SK-N-SH (cell line): ENCODE measurements at regions not wholly inside any gene's neighbourhood (a gene's known extent, or its start where the extent isn't known, plus 50 kb on each side); places are given as distances from the start of the nearest gene placed in this dataset.

Experiments used
- CTCF ChIA-PET: fragments of 300-600, 350-600 bp; formaldehyde crosslinking; extraction: SDS; loops from one replicate; lab custom pipeline; 2021; lab: Yijun Ruan, JAX
- POLR2A ChIA-PET: fragments of 350-600 bp; sonication (Branson Sonifier 250); formaldehyde crosslinking; extraction: SDS; loops from one replicate; lab custom pipeline; 2020; ENCODE audit warnings: antibody characterized with exemption, inconsistent platforms; lab: Yijun Ruan, JAX
- DNase-seq: peaks from one replicate; pipeline ENCODE4 v3.0.0; 2012
- H2AFZ ChIP-seq: fragments of 200-600 bp; sonication (generic); 2 replicates; pipeline ENCODE4 v1.8.1; 2016; ENCODE audit warnings: antibody characterized with exemption, mild to moderate bottlenecking, low read depth
- H3F3A ChIP-seq: fragments of 200-600 bp; sonication (generic); replicated peaks from 2 replicates; pipeline ENCODE3; 2016; ENCODE audit warnings: antibody characterized with exemption, mild to moderate bottlenecking; ENCODE audit not compliant: insufficient read depth
- H3K27ac ChIP-seq, 2 experiments: fragments of 200-500 bp in 1 of 2; fragments of 200-600 bp in 1 of 2; sonication (Bioruptor generic) in 1 of 2; sonication (generic), shearing (Covaris generic) in 1 of 2; 2 replicates each; pipeline versions ENCODE4 v1.5.1 to v1.6.1; 2014 to 2016; ENCODE audit warnings: low read depth in 2 of 2, inconsistent platforms in 1 of 2, low read length in 1 of 2, mild to moderate bottlenecking in 1 of 2, mixed read lengths in 1 of 2
- H3K27me3 ChIP-seq: fragments of 200-600 bp; sonication (generic), shearing (Covaris generic); 2 replicates; pipeline ENCODE4 v1.6.1; 2016; ENCODE audit warnings: mixed run types; ENCODE audit not compliant: insufficient read depth
- H3K36me3 ChIP-seq, 2 experiments: fragments of 200-500 bp in 1 of 2; fragments of 200-600 bp in 1 of 2; sonication (Bioruptor generic) in 1 of 2; sonication (generic) in 1 of 2; replicated peaks in 1 of 2; 2 replicates each; pipeline versions ENCODE3 to v1.5.1; 2014 to 2016; ENCODE audit warnings: low read length in 1 of 2, mild to moderate bottlenecking in 1 of 2; ENCODE audit not compliant: insufficient read depth in 2 of 2, control insufficient read depth in 1 of 2
- H3K4me1 ChIP-seq, 2 experiments: fragments of 200-500 bp in 1 of 2; fragments of 200-600 bp in 1 of 2; sonication (Bioruptor generic) in 1 of 2; sonication (generic), shearing (Covaris generic) in 1 of 2; 2 replicates each; pipeline versions ENCODE4 v1.5.1 to v1.6.1; 2014 to 2016; ENCODE audit warnings: low read depth in 1 of 2, low read length in 1 of 2, mixed run types in 1 of 2; ENCODE audit not compliant: insufficient read depth in 2 of 2, control insufficient read depth in 1 of 2
- H3K4me2 ChIP-seq: fragments of 200-600 bp; sonication (generic), shearing (Covaris generic); 2 replicates; pipeline ENCODE4 v1.6.1; 2017; ENCODE audit warnings: mixed run types
- H3K4me3 ChIP-seq, 2 experiments: fragments of 200-500 bp in 1 of 2; fragments of 200-600 bp in 1 of 2; sonication (Bioruptor generic) in 1 of 2; sonication (generic), shearing (Covaris generic) in 1 of 2; 2 replicates each; pipeline versions ENCODE4 v1.5.1 to v1.8.1; 2014 to 2016; ENCODE audit warnings: low read depth in 2 of 2, inconsistent platforms in 1 of 2, low read length in 1 of 2, mild to moderate bottlenecking in 1 of 2, mixed read lengths in 1 of 2, moderate library complexity in 1 of 2
- H3K79me2 ChIP-seq: fragments of 200-600 bp; sonication (generic); 2 replicates; pipeline ENCODE4 v1.8.1; 2017; ENCODE audit warnings: mild to moderate bottlenecking; ENCODE audit not compliant: insufficient read depth
- H3K9ac ChIP-seq: fragments of 200-600 bp; sonication (generic); 2 replicates; pipeline ENCODE4 v1.6.1; 2017; ENCODE audit warnings: mixed run types
- H3K9me2 ChIP-seq: fragments of 200-600 bp; sonication (generic); 2 replicates; pipeline ENCODE4 v1.6.1; 2017; ENCODE audit warnings: mixed run types
- H3K9me3 ChIP-seq: fragments of 200-600 bp; sonication (generic); 2 replicates; pipeline ENCODE4 v1.6.1; 2017; ENCODE audit warnings: mixed run types, mild to moderate bottlenecking, moderate library complexity
- H4K20me1 ChIP-seq: fragments of 200-600 bp; sonication (generic); 2 replicates; pipeline ENCODE4 v1.6.1; 2017; ENCODE audit warnings: mild to moderate bottlenecking, mixed run types; ENCODE audit not compliant: insufficient read depth
- CHD2 ChIP-seq: fragments of 150-350 bp; IDR thresholded peaks from 2 replicates; pipeline ENCODE4 v1.6.1; 2018; ENCODE audit warnings: low read length; ENCODE audit not compliant: partially characterized antibody
- ELF1 ChIP-seq: IDR thresholded peaks from 2 replicates; pipeline ENCODE4 v1.4.0; 2012
- EP300 ChIP-seq, 2 experiments: IDR thresholded peaks; 2 replicates each; pipeline versions ENCODE4 v1.4.0 to v1.6.1; 2012; ENCODE audit warnings: borderline replicate concordance in 1 of 2, low read depth in 1 of 2, low read length in 1 of 2
- EZH2phosphoT487 ChIP-seq: fragments of 200-600 bp; sonication (generic); IDR thresholded peaks from 2 replicates; pipeline ENCODE4 v1.6.1; 2017; ENCODE audit warnings: low read depth, mixed run types, mild to moderate bottlenecking, antibody characterized with exemption, moderate library complexity, borderline replicate concordance
- FOXJ3 ChIP-seq: sonication (generic); formaldehyde crosslinking; IDR thresholded peaks from 2 replicates; pipeline ENCODE4 v1.5.1; 2020; ENCODE audit warnings: mild to moderate bottlenecking, missing genetic modification reagents
- GATA2 ChIP-seq: sonication (generic); formaldehyde crosslinking; IDR thresholded peaks from 2 replicates; pipeline ENCODE4 v1.5.0; 2020; ENCODE audit warnings: mild to moderate bottlenecking, missing genetic modification reagents
- JUND ChIP-seq: IDR thresholded peaks from 2 replicates; pipeline ENCODE4 v1.4.0; 2012
- POLR2AphosphoS5 ChIP-seq: IDR thresholded peaks from 2 replicates; pipeline ENCODE4 v1.6.1; 2012; ENCODE audit warnings: low read depth, low read length
- RAD21 ChIP-seq: IDR thresholded peaks from 2 replicates; pipeline ENCODE4 v1.6.1; 2012; ENCODE audit warnings: mild to moderate bottlenecking, low read length
- RCOR1 ChIP-seq: fragments of 150-350 bp; IDR thresholded peaks from 2 replicates; pipeline ENCODE4 v1.6.1; 2017; ENCODE audit warnings: antibody characterized with exemption, low read length
- RFX5 ChIP-seq: IDR thresholded peaks from 2 replicates; pipeline ENCODE4 v1.6.1; 2012; ENCODE audit warnings: mild to moderate bottlenecking, improper control_type of control experiment, low read length
- TAF1 ChIP-seq: IDR thresholded peaks from 2 replicates; pipeline ENCODE4 v1.6.1; 2012; ENCODE audit warnings: low read depth, mild to moderate bottlenecking, low read length, moderate library complexity, borderline replicate concordance
- TCF12 ChIP-seq: IDR thresholded peaks from 2 replicates; pipeline ENCODE4 v1.4.0; 2012
- TEAD4 ChIP-seq: IDR thresholded peaks from 2 replicates; pipeline ENCODE4 v1.4.0; 2012; ENCODE audit warnings: mild to moderate bottlenecking, borderline replicate concordance; ENCODE audit not compliant: insufficient read depth
- YY1 ChIP-seq: IDR thresholded peaks from 2 replicates; pipeline ENCODE4 v1.4.0; 2012; ENCODE audit warnings: low read depth, mild to moderate bottlenecking
- WGBS: methylation state at CpG from one replicate; pipeline ENCODE4 v1.1.6; 2017; ENCODE audit warnings: low lambda C conversion rate; 5-methylcytosine and 5-hydroxymethylcytosine counted together
- TF ChIP-seq, protein P1 (sequence below): fragments of 200-600 bp; sonication (generic); IDR thresholded peaks from 2 replicates; pipeline ENCODE4 v1.6.1; 2017; ENCODE audit warnings: antibody characterized with exemption, mild to moderate bottlenecking, moderate library complexity
- TF ChIP-seq, protein P2 (sequence below): fragments of 150-350 bp; IDR thresholded peaks from 2 replicates; pipeline ENCODE4 v1.6.1; 2017; ENCODE audit warnings: antibody characterized with exemption, low read length, low read depth, borderline replicate concordance
- TF ChIP-seq, protein P3 (sequence below): fragments of 150-350 bp; IDR thresholded peaks from 2 replicates; pipeline ENCODE4 v1.6.1; 2016; ENCODE audit warnings: mild to moderate bottlenecking, low read depth, low read length
- TF ChIP-seq, protein P4 (sequence below): IDR thresholded peaks from 2 replicates; pipeline ENCODE4; 2012

DNA sequence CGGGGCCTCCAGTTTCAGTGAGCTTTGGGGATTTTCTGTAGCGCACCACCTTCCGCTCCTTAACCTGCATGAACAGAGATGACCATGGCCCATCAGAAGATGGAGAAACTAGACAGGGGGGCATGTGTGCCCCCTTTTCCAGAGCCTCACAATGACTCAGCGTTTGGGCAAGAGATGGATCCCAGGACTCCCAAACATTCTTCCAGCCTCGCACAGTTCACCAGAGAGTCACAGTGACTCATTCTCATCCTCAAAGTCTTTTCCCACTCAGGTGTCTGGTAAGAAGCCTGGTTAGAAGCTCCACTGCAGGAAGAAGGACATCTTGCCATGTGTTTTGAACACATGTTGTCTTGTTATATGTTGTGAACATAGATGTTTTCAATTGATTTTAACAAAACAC lies 76.2 kb upstream of the FRMD1 start:
- ChIA-PET POLR2A (no interaction called here), CTCF (interaction anchor here (1.0 to 3.6 kb wide), 3 partner anchors 23 to 201 kb away, joined by 3 to 14 read pairs (median 4); no protein-coding TSS in a partner anchor)
- Histone ChIP-seq H3K4me3 (no peak overlapping the region), H3K9me3 (no peaks in the 10 kb centered on the region), H3K9ac (no peak overlapping the region), H3K4me1 (peaks cover 5 to 16% of the 10 kb centered on the region in 2 experiments; a peak in 2 of 4 replicates), H3K36me3 (no peaks in the 10 kb centered on the region), H3K27me3 (no peaks in the 10 kb centered on the region), H3K9me2 (no peaks in the 10 kb centered on the region), H2AFZ (no peak overlapping the region), H3K4me2 (no peak overlapping the region), H4K20me1 (no peaks in the 10 kb centered on the region), H3K79me2 (no peaks in the 10 kb centered on the region), H3F3A (no peaks in the 10 kb centered on the region), H3K27ac (no peak overlapping the region)
- TF ChIP-seq, protein P1, sequence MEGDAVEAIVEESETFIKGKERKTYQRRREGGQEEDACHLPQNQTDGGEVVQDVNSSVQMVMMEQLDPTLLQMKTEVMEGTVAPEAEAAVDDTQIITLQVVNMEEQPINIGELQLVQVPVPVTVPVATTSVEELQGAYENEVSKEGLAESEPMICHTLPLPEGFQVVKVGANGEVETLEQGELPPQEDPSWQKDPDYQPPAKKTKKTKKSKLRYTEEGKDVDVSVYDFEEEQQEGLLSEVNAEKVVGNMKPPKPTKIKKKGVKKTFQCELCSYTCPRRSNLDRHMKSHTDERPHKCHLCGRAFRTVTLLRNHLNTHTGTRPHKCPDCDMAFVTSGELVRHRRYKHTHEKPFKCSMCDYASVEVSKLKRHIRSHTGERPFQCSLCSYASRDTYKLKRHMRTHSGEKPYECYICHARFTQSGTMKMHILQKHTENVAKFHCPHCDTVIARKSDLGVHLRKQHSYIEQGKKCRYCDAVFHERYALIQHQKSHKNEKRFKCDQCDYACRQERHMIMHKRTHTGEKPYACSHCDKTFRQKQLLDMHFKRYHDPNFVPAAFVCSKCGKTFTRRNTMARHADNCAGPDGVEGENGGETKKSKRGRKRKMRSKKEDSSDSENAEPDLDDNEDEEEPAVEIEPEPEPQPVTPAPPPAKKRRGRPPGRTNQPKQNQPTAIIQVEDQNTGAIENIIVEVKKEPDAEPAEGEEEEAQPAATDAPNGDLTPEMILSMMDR, result no peak
- TF ChIP-seq TAF1 (no peak), FOXJ3 (CRISPR knock-in tag) (no peak), EZH2phosphoT487 (no peak), YY1 (no peak), CHD2 (no peak), RAD21 (no peak), POLR2AphosphoS5 (no peak), RFX5 (no peak)
- TF ChIP-seq, protein P2, sequence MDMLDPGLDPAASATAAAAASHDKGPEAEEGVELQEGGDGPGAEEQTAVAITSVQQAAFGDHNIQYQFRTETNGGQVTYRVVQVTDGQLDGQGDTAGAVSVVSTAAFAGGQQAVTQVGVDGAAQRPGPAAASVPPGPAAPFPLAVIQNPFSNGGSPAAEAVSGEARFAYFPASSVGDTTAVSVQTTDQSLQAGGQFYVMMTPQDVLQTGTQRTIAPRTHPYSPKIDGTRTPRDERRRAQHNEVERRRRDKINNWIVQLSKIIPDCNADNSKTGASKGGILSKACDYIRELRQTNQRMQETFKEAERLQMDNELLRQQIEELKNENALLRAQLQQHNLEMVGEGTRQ, result no peak
- DNase-seq, result no peak
- WGBS, result 53% methylated on average over 5 of the region's 5 CpGs

DNA sequence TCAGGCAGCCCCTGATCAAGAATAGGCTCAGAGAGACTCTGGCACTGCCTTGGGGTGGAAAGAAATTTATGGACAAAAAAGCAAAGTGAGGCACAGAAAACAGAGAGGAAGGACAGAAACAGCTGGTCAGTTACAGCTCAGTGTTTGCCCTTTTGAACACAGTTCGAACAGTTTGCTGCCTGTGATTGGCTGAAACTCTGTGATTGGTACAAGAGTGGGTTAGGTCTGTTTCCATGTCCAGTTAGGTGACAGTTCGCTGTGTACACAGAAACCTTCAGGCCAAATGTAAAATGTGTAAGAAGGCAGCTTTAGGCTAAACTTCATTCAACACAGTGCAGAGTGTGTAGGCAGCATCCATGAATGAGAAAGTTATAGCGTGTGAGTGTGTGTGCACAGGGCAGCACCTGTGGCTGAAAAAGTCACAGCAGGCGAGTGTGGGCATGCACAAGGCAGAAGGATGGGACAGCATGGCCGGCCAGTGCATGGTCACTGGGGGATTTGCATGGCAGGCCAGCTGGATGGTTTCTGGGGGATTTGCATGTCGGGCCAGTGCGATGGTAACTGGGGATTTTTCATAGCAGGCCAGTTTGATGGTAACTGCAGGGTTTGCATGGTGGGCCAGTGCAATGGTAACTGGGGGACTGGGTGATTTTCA lies 75.4 kb upstream of the FRMD1 start:
- H3K79me2 ChIP-seq, result no peaks in the 10 kb centered on the region
- H4K20me1 ChIP-seq, result no peaks in the 10 kb centered on the region
- ChIA-PET POLR2A (no interaction called here), CTCF (interaction anchor here (1.0 to 3.6 kb wide), 3 partner anchors 24 to 201 kb away, joined by 3 to 14 read pairs (median 4); no protein-coding TSS in a partner anchor)
- H3K4me3 ChIP-seq, result no peak overlapping the region
- H3K9me3 ChIP-seq, result no peaks in the 10 kb centered on the region
- no peaks in the 10 kb centered on the region for H3F3A ChIP-seq
- H3K27me3 ChIP-seq, result no peaks in the 10 kb centered on the region
- DNase-seq, result no peak
- peaks cover 5 to 16% of the 10 kb centered on the region in 2 experiments; a peak in 2 of 4 replicates for H3K4me1 ChIP-seq
- WGBS, result 31% methylated on average over 7 of the region's 7 CpGs
- H3K9ac ChIP-seq, result no peak overlapping the region
- no peak overlapping the region for H3K27ac ChIP-seq
- H2AFZ ChIP-seq, result no peak overlapping the region
- H3K36me3 ChIP-seq, result no peaks in the 10 kb centered on the region
- no peak overlapping the region for H3K4me2 ChIP-seq
- H3K9me2 ChIP-seq, result no peaks in the 10 kb centered on the region
- TF ChIP-seq CHD2 (no peak), TEAD4 (no peak), GATA2 (no peak), TCF12 (no peak), RCOR1 (no peak), TAF1 (no peak), EP300 (IDR thresholded peaks at IDR 0.05; ENCODE audit: borderline replicate concordance in 1 of 2, low read depth in 1 of 2, low read length in 1 of 2) (no peak), JUND (no peak), ELF1 (no peak)
- TF ChIP-seq, protein P3, sequence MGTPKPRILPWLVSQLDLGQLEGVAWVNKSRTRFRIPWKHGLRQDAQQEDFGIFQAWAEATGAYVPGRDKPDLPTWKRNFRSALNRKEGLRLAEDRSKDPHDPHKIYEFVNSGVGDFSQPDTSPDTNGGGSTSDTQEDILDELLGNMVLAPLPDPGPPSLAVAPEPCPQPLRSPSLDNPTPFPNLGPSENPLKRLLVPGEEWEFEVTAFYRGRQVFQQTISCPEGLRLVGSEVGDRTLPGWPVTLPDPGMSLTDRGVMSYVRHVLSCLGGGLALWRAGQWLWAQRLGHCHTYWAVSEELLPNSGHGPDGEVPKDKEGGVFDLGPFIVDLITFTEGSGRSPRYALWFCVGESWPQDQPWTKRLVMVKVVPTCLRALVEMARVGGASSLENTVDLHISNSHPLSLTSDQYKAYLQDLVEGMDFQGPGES, result no peak
- TF ChIP-seq, protein P4, sequence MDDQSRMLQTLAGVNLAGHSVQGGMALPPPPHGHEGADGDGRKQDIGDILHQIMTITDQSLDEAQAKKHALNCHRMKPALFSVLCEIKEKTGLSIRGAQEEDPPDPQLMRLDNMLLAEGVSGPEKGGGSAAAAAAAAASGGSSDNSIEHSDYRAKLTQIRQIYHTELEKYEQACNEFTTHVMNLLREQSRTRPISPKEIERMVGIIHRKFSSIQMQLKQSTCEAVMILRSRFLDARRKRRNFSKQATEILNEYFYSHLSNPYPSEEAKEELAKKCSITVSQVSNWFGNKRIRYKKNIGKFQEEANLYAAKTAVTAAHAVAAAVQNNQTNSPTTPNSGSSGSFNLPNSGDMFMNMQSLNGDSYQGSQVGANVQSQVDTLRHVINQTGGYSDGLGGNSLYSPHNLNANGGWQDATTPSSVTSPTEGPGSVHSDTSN, result no peak
- TF ChIP-seq, protein P2, result no peak
- TF ChIP-seq, protein P1, result no peak
